Gastrocnemius medialis (tissue), 4 donors: ENCODE measurements at regions not wholly inside any gene's neighbourhood (a gene's known extent, or its start where the extent isn't known, plus 50 kb on each side); places are given as distances from the start of the nearest gene placed in this dataset.

Source experiments
- POLR2A ChIP-seq, 2 donors: fragments of 450-650 bp; IDR thresholded peaks; one replicate each; pipeline ENCODE4 v1.6.1; 2017; ENCODE audit warnings: antibody characterized with exemption in 2 of 2, mild to moderate bottlenecking in 2 of 2, moderate library complexity in 2 of 2
- TF ChIP-seq, protein P1 (sequence below), 5 experiments: fragments of 450-650 bp in 3 of 5; fragments of 200-600 bp in 2 of 5; sonication (generic) in 2 of 5; IDR thresholded peaks in 4 of 5; conservative IDR thresholded peaks in 1 of 5; 1 replicate in 4 of 5; 2 replicates in 1 of 5; pipeline ENCODE4 v1.5.1; 2016 to 2019; ENCODE audit warnings: antibody characterized with exemption in 5 of 5, mild to moderate bottlenecking in 3 of 5, moderate library complexity in 3 of 5

DNA sequence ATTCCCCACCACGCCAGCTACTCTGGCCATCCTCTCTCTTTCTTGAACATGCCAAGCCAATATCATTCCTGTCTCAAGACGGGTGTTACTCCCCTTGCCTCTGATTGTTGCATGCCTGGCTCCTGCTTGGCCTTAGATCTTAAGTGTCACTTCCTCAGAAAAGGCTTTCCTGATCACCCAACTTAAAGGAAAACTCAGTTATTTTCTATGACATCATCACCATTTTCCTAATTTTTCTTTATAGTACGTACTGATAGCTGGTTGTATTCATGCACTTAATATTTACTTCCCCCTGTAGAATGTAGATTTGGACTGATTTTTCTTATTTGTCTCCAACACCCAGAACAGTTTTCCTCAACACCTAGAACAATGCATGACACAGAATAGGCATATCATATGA is 123.8 kb upstream of the TSPAN2 start:
- TF ChIP-seq, protein P1, sequence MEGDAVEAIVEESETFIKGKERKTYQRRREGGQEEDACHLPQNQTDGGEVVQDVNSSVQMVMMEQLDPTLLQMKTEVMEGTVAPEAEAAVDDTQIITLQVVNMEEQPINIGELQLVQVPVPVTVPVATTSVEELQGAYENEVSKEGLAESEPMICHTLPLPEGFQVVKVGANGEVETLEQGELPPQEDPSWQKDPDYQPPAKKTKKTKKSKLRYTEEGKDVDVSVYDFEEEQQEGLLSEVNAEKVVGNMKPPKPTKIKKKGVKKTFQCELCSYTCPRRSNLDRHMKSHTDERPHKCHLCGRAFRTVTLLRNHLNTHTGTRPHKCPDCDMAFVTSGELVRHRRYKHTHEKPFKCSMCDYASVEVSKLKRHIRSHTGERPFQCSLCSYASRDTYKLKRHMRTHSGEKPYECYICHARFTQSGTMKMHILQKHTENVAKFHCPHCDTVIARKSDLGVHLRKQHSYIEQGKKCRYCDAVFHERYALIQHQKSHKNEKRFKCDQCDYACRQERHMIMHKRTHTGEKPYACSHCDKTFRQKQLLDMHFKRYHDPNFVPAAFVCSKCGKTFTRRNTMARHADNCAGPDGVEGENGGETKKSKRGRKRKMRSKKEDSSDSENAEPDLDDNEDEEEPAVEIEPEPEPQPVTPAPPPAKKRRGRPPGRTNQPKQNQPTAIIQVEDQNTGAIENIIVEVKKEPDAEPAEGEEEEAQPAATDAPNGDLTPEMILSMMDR (IDR thresholded peaks at IDR 0.05 in 4 of 5, conservative IDR thresholded peaks at IDR 0.05 in 1 of 5) = no peak
- TF ChIP-seq POLR2A (IDR thresholded peaks at IDR 0.05) = no peak
